ENCODE measurements at regions not wholly inside any gene's neighbourhood (a gene's known extent, or its start where the extent isn't known, plus 50 kb on each side); places are given as distances from the start of the nearest gene placed in this dataset.
"Not testable (repeated sequence)": the region's sequence is repeated elsewhere in the genome, so short reads cannot be mapped to it uniquely, and the experiment has no call there.

GRCh38 chr7:81445462-81445861, 324.4 kb downstream of the HGF start:
- Mint-ChIP-seq H3K27me3 (no peaks in the 10 kb centered on the region), H3K9me3 (peaks cover 6% of the 10 kb centered on the region), H3K36me3 (no peaks in the 10 kb centered on the region), H3K4me1 (ENCODE audit: low read depth in 2 of 2) (no peaks in the 10 kb centered on the region), H3K4me3 (no peak overlapping the region), H3K27ac (no peak overlapping the region)
- DNase-seq (ENCODE audit: low spot score) (no peak), ATAC-seq (no peak)

GRCh38 chr7:81441750-81442149, 328.1 kb downstream of the HGF start:
- Mint-ChIP-seq H3K4me3 (no peak overlapping the region), H3K36me3 (peaks cover 7% of the 10 kb centered on the region), H3K4me1 (ENCODE audit: low read depth in 2 of 2) (no peaks in the 10 kb centered on the region), H3K27me3 (no peaks in the 10 kb centered on the region), H3K27ac (no peak overlapping the region), H3K9me3 (peaks cover 8% of the 10 kb centered on the region)
- no peak for ATAC-seq
- no peak for DNase-seq (ENCODE audit: low spot score)

GRCh38 chr7:81439591-81439990, 330.3 kb downstream of the HGF start:
- ATAC-seq, result no peak

GRCh38 chr7:81437160-81437559, 332.7 kb downstream of the HGF start:
- not testable (repeated sequence) for DNase-seq (ENCODE audit: low spot score)

More at GRCh38 chr7:81439591-81439990, 330.3 kb downstream of the HGF start:
- Mint-ChIP-seq H3K27me3 (no peaks in the 10 kb centered on the region), H3K9me3 (peaks cover 16% of the 10 kb centered on the region), H3K4me1 (ENCODE audit: low read depth in 2 of 2) (no peaks in the 10 kb centered on the region), H3K4me3 (no peak overlapping the region), H3K36me3 (peaks cover 13% of the 10 kb centered on the region), H3K27ac (no peak overlapping the region)
- DNase-seq (ENCODE audit: low spot score), result no peak

GRCh38 chr7:81433692-81434331, 336.0 kb downstream of the HGF start:
- ATAC-seq (no peak), DNase-seq (ENCODE audit: low spot score) (no peak)
- Mint-ChIP-seq H3K9me3 (peaks cover 29% of the 10 kb centered on the region), H3K27me3 (no peaks in the 10 kb centered on the region), H3K36me3 (peaks cover 13% of the 10 kb centered on the region), H3K4me1 (ENCODE audit: low read depth in 2 of 2) (no peaks in the 10 kb centered on the region), H3K27ac (no peak overlapping the region), H3K4me3 (no peak overlapping the region)

More at GRCh38 chr7:81437160-81437559, 332.7 kb downstream of the HGF start:
- ATAC-seq; H3K27ac Mint-ChIP-seq; H3K27me3 Mint-ChIP-seq; H3K4me3 Mint-ChIP-seq; H3K4me1 Mint-ChIP-seq (ENCODE audit: low read depth in 2 of 2): not testable (repeated sequence)
- Mint-ChIP-seq H3K9me3 (peaks cover 24% of the 10 kb centered on the region), H3K36me3 (peaks cover 13% of the 10 kb centered on the region)

GRCh38 chr7:81433206-81433605, 336.6 kb downstream of the HGF start:
- Mint-ChIP-seq H3K9me3 (peaks cover 29% of the 10 kb centered on the region), H3K4me1 (ENCODE audit: low read depth in 2 of 2) (no peaks in the 10 kb centered on the region), H3K4me3 (no peak overlapping the region), H3K27me3 (no peaks in the 10 kb centered on the region), H3K36me3 (peaks cover 13% of the 10 kb centered on the region), H3K27ac (no peak overlapping the region)
- no peak for DNase-seq (ENCODE audit: low spot score)
- ATAC-seq, result no peak

GRCh38 chr7:81430761-81431160, 339.1 kb downstream of the HGF start:
- DNase-seq (ENCODE audit: low spot score) (no peak), ATAC-seq (no peak)
- peaks cover 5% of the 10 kb centered on the region for H3K36me3 Mint-ChIP-seq
- H3K27ac Mint-ChIP-seq, result no peak overlapping the region
- no peak overlapping the region for H3K4me3 Mint-ChIP-seq
- no peaks in the 10 kb centered on the region for H3K27me3 Mint-ChIP-seq
- H3K4me1 Mint-ChIP-seq (ENCODE audit: low read depth in 2 of 2), result no peaks in the 10 kb centered on the region
- peaks cover 19% of the 10 kb centered on the region for H3K9me3 Mint-ChIP-seq

GRCh38 chr7:81430150-81430549, 339.7 kb downstream of the HGF start:
- Mint-ChIP-seq H3K9me3 (peaks cover 21% of the 10 kb centered on the region), H3K36me3 (peaks cover 4% of the 10 kb centered on the region), H3K4me1 (ENCODE audit: low read depth in 2 of 2) (no peaks in the 10 kb centered on the region), H3K27ac (no peak overlapping the region), H3K4me3 (no peak overlapping the region), H3K27me3 (no peaks in the 10 kb centered on the region)
- ATAC-seq (no peak), DNase-seq (ENCODE audit: low spot score) (no peak)

GRCh38 chr7:81427461-81427860, 342.4 kb downstream of the HGF start:
- Mint-ChIP-seq H3K27ac (no peak overlapping the region), H3K9me3 (peaks cover 15% of the 10 kb centered on the region), H3K27me3 (no peaks in the 10 kb centered on the region), H3K36me3 (peaks cover 4% of the 10 kb centered on the region), H3K4me3 (no peak overlapping the region), H3K4me1 (ENCODE audit: low read depth in 2 of 2) (no peaks in the 10 kb centered on the region)
- no peak for ATAC-seq
- DNase-seq (ENCODE audit: low spot score), result no peak

- Mint-ChIP-seq H3K27ac (no peak overlapping the region), H3K4me3 (no peak overlapping the region), H3K9me3 (peaks cover 9% of the 10 kb centered on the region), H3K36me3 (no peaks in the 10 kb centered on the region), H3K27me3 (no peaks in the 10 kb centered on the region), H3K4me1 (ENCODE audit: low read depth in 2 of 2) (no peaks in the 10 kb centered on the region)
- no peak for ATAC-seq
- no peak for DNase-seq (ENCODE audit: low spot score)
Observed at GRCh38 chr7:81420526-81421226, 349.2 kb downstream of the HGF start.

GRCh38 chr7:81419731-81420130, 350.1 kb downstream of the HGF start:
- no peak overlapping the region for H3K27ac Mint-ChIP-seq
- DNase-seq (ENCODE audit: low spot score) (no peak), ATAC-seq (no peak)
- H3K27me3 Mint-ChIP-seq, result no peaks in the 10 kb centered on the region
- no peak overlapping the region for H3K4me3 Mint-ChIP-seq
- no peaks in the 10 kb centered on the region for H3K36me3 Mint-ChIP-seq
- H3K9me3 Mint-ChIP-seq, result peaks cover 3% of the 10 kb centered on the region
- no peaks in the 10 kb centered on the region for H3K4me1 Mint-ChIP-seq (ENCODE audit: low read depth in 2 of 2)

- no peak for ATAC-seq
- peaks cover 15% of the 10 kb centered on the region for H3K9me3 Mint-ChIP-seq
- no peak for DNase-seq (ENCODE audit: low spot score)
- H3K27me3 Mint-ChIP-seq, result no peaks in the 10 kb centered on the region
- no peaks in the 10 kb centered on the region for H3K4me1 Mint-ChIP-seq (ENCODE audit: low read depth in 2 of 2)
- no peak overlapping the region for H3K27ac Mint-ChIP-seq
- no peak overlapping the region for H3K4me3 Mint-ChIP-seq
- H3K36me3 Mint-ChIP-seq, result peaks cover 6% of the 10 kb centered on the region
Observed at GRCh38 chr7:81416659-81417058, 353.2 kb downstream of the HGF start.

- no peak overlapping the region for H3K4me3 Mint-ChIP-seq
- ATAC-seq (no peak), DNase-seq (ENCODE audit: low spot score) (no peak)
- H3K27ac Mint-ChIP-seq, result no peak overlapping the region
- H3K36me3 Mint-ChIP-seq, result peaks cover 6% of the 10 kb centered on the region
- H3K4me1 Mint-ChIP-seq (ENCODE audit: low read depth in 2 of 2), result no peaks in the 10 kb centered on the region
- H3K9me3 Mint-ChIP-seq, result peaks cover 20% of the 10 kb centered on the region
- H3K27me3 Mint-ChIP-seq, result no peaks in the 10 kb centered on the region
Observed at GRCh38 chr7:81415181-81415580, 354.7 kb downstream of the HGF start.

- Mint-ChIP-seq H3K4me3 (no peak overlapping the region), H3K36me3 (peaks cover 6% of the 10 kb centered on the region), H3K4me1 (ENCODE audit: low read depth in 2 of 2) (no peaks in the 10 kb centered on the region), H3K27ac (no peak overlapping the region), H3K27me3 (no peaks in the 10 kb centered on the region), H3K9me3 (peaks cover 20% of the 10 kb centered on the region)
- ATAC-seq (no peak), DNase-seq (ENCODE audit: low spot score) (no peak)
Observed at GRCh38 chr7:81414411-81414810, 355.4 kb downstream of the HGF start.
